ENCODE measurements at regions not wholly inside any gene's neighbourhood (a gene's known extent, or its start where the extent isn't known, plus 50 kb on each side); places are given as distances from the start of the nearest gene placed in this dataset.
"Not testable (repeated sequence)": the region's sequence is repeated elsewhere in the genome, so short reads cannot be mapped to it uniquely, and the experiment has no call there.

- not testable (repeated sequence) for H2AFZ ChIP-seq (ENCODE audit: insufficient read depth, low read length, poor library complexity); H3K79me2 ChIP-seq (ENCODE audit: control insufficient read depth, insufficient read depth, low read length, poor library complexity); H3K18ac ChIP-seq (ENCODE audit: low read length); H4K12ac ChIP-seq (ENCODE audit: low read depth, low read length); H4K91ac ChIP-seq (ENCODE audit: low read depth, low read length); H3K23ac ChIP-seq (ENCODE audit: low read length); H3K27me3 ChIP-seq (ENCODE audit: insufficient read depth, low read length); DNase-seq; H3K79me1 ChIP-seq (ENCODE audit: low read length); H3K4me1 ChIP-seq (ENCODE audit: control insufficient read depth in 1 of 2, insufficient read depth in 2 of 2, low read length in 2 of 2); H3K9ac ChIP-seq (ENCODE audit: low read length); H3K27ac ChIP-seq (ENCODE audit: low read depth, low read length); H2AK5ac ChIP-seq (ENCODE audit: low read length); H3K36me3 ChIP-seq (ENCODE audit: control insufficient read depth in 1 of 2, insufficient read depth in 2 of 2, low read length in 2 of 2); H2BK120ac ChIP-seq (ENCODE audit: insufficient read depth, low read length, poor library complexity); H2BK5ac ChIP-seq (ENCODE audit: low read depth, low read length, poor library complexity); H3K14ac ChIP-seq (ENCODE audit: low read length); H3K9me3 ChIP-seq (ENCODE audit: insufficient read depth, low read depth, low read length); H4K8ac ChIP-seq (ENCODE audit: low read depth, low read length); H3K4me3 ChIP-seq (ENCODE audit: low read depth, low read length); H3K4ac ChIP-seq (ENCODE audit: low read depth, low read length); H3K4me2 ChIP-seq (ENCODE audit: low read length); H2BK12ac ChIP-seq (ENCODE audit: low read length)
- no CpG with 5 or more reads among the region's 1 CpG for WGBS (ENCODE audit: extremely low coverage, insufficient coverage, insufficient read length)
These were observed 68.0 kb upstream of the KLF8 start for GRCh38 chrX:56164135-56164534.

All from trophoblast cell (in vitro differentiated cells and primary cell).